ENCODE measurements at regions not wholly inside any gene's neighbourhood (a gene's known extent, or its start where the extent isn't known, plus 50 kb on each side); places are given as distances from the start of the nearest gene placed in this dataset.
"Not testable (repeated sequence)": the region's sequence is repeated elsewhere in the genome, so short reads cannot be mapped to it uniquely, and the experiment has no call there.

- no peak for DNase-seq
These were observed 112.9 kb upstream of the STK17B start for GRCh38 chr2:196284144-196284844.

DNA sequence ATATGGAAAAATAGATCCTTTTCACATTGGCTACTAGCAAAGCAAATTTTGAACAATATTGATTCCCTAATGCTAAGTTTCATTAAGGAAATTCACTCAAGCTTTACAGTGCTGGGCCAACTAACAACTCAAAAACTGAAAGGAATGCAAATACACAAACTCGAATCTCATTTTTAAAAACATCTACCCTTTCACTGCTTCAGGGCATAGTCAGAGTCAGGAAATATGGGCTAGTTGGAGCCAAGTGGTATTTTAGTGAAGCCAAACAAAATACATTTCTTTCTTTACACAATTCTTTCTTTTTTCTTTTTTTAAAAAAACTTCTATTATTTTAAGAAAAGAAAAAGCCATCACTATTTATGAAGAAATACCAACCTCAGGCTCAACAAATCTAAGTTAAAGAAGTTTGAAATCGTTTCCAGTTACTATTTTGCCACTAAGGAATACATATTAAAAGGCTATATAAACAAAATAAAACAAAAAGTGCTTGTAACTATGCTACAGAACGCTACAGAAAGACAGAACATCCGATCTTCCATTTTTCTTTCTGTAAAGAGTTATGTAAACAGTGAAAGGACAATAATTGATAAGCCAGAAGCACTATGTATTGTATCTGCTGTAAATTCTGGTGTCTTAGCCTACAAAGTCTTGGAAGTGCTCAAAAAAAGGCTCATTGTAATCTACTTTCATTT is 113.6 kb upstream of the STK17B start:
- DNase-seq: no peak

- no peak for DNase-seq
These were observed 115.4 kb upstream of the STK17B start for GRCh38 chr2:196286821-196287220.

GRCh38 chr2:196287523-196287922 is 116.1 kb upstream of the STK17B start:
- no peak for DNase-seq

- DNase-seq: no peak
These were observed 116.7 kb upstream of the STK17B start for GRCh38 chr2:196288006-196288538.

DNA sequence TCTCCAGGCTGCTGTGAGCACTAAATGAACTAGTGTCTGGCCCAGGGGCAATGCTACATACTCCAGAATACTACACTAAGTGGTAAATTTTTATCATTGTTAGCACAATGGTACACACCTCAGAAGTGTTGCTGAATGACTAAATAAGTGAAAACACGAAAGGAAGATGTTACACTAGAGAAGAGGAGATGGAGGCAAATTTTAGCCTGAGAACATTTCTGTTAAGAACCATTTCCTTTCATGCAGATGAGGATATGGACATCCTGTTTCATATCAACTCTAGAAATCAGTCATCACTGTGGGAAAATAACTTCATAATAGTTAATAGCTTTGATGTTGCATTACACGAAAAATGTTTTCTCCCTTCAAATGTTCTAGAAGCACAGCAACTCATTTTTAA is 117.6 kb upstream of the STK17B start:
- no peak for DNase-seq

- no peak for DNase-seq
These were observed 118.8 kb upstream of the STK17B start for GRCh38 chr2:196290136-196290535.

- DNase-seq: no peak
These were observed 119.2 kb upstream of the STK17B start for GRCh38 chr2:196290569-196290968.

DNA sequence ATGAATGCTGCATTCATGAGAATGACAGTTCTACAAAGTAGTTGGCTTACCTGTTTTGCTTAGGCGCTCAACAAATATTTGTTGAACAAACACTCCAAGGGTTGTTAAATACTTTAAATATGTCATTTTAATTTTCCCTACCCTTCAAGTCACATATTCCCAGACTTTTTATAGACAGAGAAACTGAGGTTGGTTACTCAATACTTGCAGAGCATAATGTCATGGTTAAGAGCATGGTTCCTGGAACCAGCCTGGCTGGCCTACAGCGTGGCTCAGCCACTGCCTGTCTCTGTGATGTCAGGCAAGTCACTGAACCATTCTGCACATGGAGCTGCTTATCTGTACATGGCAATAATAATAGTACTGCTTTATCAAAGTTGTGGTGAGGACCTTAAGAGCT is 120.0 kb upstream of the STK17B start:
- no peak for DNase-seq

GRCh38 chr2:196291873-196292800 is 120.8 kb upstream of the STK17B start:
- no peak for DNase-seq

GRCh38 chr2:196293751-196294515 is 122.6 kb upstream of the STK17B start:
- no peak for DNase-seq

DNA sequence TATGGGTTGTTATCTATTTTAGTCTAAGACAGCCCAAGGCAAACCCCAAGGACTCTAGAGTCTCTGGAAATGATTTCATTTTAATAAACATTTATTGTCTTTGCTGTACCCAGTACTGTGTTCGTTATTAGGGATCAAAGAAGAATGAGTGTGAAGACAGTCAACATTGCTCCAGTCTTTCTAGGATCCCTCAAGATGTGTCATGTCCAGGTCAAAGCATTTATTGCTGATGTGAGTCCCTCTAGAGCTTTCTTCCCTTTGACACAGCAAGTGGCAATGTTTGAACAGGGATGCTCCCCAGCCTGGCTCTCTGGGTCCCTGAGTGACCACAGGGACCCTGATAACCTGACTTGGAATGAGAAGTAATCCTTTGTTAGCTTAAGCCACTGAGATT is 123.1 kb upstream of the STK17B start:
- no peak for DNase-seq

DNA sequence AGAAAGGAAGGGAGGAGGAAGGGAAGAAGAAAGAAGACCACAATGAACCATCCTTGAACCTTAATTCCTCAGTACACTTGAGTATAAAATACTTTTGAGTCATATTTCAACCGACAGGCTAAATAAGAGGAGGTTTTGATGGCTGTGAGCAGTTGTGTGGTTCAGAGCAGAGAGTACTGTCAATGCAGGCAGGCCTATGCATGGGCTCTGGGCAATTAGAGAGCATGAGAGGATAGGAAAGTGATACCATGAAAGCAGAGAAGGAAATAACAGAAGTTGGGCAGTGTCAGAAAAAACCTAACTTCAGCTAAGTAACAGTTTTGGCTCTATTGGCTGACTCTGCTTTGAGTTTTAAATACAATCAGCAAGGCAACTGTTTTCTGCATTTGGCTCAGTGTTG is 123.6 kb upstream of the STK17B start:
- no peak for DNase-seq

DNA sequence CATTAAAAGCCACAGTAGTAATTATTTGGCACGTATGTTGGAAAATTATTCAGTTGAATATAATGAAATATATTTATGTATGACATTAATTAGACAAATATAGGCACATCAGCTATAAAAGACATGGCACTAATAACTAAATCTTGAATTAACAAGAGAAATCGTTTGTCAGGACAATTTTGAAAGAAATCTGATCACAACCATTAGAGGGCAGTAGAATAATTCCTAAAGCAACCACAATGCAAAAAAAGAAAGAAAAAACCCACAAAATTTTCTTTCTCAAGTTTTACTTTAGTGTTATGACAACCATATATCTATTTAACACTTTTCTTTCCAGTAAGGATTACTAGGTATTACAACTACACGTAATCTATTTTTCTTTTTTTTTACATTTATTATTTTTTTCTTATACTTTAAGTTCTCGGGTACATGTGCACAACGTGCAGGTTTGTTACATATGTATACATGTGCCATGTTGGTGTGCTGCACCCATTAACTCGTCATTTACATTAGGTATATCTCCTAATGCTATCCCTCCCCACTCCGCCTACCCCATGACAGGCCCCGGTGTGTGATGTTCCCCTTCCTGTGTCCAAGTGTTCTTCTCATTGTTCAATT is 126.8 kb upstream of the STK17B start:
- not testable (repeated sequence) for DNase-seq

GRCh38 chr2:196307775-196308305 is 136.5 kb upstream of the STK17B start:
- DNase-seq: no peak

GRCh38 chr2:196309691-196310090 is 138.3 kb upstream of the STK17B start:
- DNase-seq: no peak

- DNase-seq: no peak
These were observed 142.8 kb upstream of the STK17B start for GRCh38 chr2:196314157-196314556.

- no peak for DNase-seq
These were observed 143.4 kb upstream of the STK17B start for GRCh38 chr2:196314780-196315179.

GRCh38 chr2:196315388-196316049 is 144.1 kb upstream of the STK17B start:
- no peak for DNase-seq

GRCh38 chr2:196316050-196316430 is 144.7 kb upstream of the STK17B start:
- DNase-seq: no peak
